ENCODE measurements at regions not wholly inside any gene's neighbourhood (a gene's known extent, or its start where the extent isn't known, plus 50 kb on each side); places are given as distances from the start of the nearest gene placed in this dataset.

DNA sequence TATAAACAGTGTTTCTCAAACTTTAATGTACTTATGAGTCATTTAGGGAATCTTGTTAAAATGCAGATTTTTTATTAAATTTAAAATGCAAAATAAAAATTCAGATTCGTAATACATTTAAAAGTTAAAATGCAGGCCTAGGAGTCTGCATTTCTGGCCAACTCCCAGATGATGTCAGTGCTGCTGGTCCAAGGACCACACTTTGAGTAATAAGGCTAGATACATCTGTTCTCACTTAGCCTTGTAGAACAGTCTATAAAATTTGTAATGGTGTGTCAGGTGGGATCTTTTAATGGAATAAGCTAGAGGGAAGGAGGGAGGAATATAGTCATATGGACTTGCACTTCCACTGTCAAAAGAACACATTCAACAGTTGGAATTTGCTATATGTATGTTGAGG lies 295.6 kb upstream of the BMP2 start:
- FAIRE-seq (no peak), DNase-seq (ENCODE audit: insufficient read length, low spot score) (no peak)
- TF ChIP-seq POU2F2 (IDR thresholded peaks at IDR 0.05; ENCODE audit: low read depth, low read length) (no peak), TAF1 (IDR thresholded peaks at IDR 0.05; ENCODE audit: low read depth, low read length) (no peak), SPI1 (IDR thresholded peaks at IDR 0.05; ENCODE audit: low read depth, low read length) (no peak), POLR2AphosphoS5 (IDR thresholded peaks at IDR 0.05; ENCODE audit: low read depth, low read length) (no peak), PAX5 (IDR thresholded peaks at IDR 0.05; ENCODE audit: insufficient read depth, low read length, severe bottlenecking) (no peak), POLR2A (IDR thresholded peaks at IDR 0.05; ENCODE audit: low read depth, low read length) (no peak)

DNA sequence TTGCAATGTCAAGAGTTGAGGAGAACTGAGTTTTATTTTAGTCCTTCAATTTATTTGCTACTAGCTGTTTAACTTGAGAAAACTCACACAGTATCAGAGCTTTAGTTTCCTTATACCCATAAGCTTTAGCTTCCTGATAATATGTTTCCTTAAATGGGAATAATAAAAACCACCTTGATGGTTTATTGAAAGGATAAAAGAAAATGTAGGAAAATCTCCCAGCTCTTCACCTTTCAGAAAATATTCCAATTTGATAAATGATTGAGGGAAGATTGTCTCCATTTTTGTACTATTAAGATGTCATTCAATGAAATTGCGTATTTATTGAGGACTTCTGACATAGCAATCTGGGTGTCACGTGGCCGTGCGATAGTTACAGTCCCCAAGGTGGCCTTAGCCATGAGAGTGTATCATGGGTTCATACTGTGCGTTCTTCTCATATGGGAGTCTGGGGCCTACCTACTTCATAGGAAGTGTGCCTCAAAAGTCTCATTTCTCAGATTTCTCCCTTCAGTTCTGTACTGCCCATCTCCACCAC lies 296.3 kb upstream of the BMP2 start:
- TF ChIP-seq PAX5 (IDR thresholded peaks at IDR 0.05; ENCODE audit: insufficient read depth, low read length, severe bottlenecking) (no peak), TAF1 (IDR thresholded peaks at IDR 0.05; ENCODE audit: low read depth, low read length) (no peak), POLR2A (IDR thresholded peaks at IDR 0.05; ENCODE audit: low read depth, low read length) (no peak), SPI1 (IDR thresholded peaks at IDR 0.05; ENCODE audit: low read depth, low read length) (no peak), POU2F2 (IDR thresholded peaks at IDR 0.05; ENCODE audit: low read depth, low read length) (no peak), POLR2AphosphoS5 (IDR thresholded peaks at IDR 0.05; ENCODE audit: low read depth, low read length) (no peak)
- FAIRE-seq: no peak
- DNase-seq (ENCODE audit: insufficient read length, low spot score): no peak

DNA sequence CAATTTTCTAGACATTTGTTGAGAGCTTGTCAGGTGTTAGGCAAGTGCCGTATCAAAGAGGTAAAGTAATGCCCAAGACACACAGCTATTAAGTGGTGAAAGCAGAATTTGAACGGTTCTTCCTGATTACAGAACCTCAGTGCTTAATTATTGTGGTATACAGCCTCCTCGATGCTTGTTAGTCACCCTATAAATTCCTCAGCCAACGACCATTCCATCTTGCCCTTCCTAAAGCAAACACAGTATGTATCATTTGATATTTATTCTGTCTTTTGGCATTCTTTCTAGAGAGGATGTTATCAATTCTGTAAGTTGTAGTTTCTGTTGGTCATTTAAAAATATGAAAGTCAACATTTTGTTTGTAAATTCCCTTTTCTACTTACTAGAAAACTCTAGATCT lies 297.8 kb upstream of the BMP2 start:
- DNase-seq (ENCODE audit: insufficient read length, low spot score) (no peak), FAIRE-seq (no peak)
- no peak for TF ChIP-seq SPI1 (IDR thresholded peaks at IDR 0.05; ENCODE audit: low read depth, low read length)
- no peak for TF ChIP-seq POLR2A (IDR thresholded peaks at IDR 0.05; ENCODE audit: low read depth, low read length)

DNA sequence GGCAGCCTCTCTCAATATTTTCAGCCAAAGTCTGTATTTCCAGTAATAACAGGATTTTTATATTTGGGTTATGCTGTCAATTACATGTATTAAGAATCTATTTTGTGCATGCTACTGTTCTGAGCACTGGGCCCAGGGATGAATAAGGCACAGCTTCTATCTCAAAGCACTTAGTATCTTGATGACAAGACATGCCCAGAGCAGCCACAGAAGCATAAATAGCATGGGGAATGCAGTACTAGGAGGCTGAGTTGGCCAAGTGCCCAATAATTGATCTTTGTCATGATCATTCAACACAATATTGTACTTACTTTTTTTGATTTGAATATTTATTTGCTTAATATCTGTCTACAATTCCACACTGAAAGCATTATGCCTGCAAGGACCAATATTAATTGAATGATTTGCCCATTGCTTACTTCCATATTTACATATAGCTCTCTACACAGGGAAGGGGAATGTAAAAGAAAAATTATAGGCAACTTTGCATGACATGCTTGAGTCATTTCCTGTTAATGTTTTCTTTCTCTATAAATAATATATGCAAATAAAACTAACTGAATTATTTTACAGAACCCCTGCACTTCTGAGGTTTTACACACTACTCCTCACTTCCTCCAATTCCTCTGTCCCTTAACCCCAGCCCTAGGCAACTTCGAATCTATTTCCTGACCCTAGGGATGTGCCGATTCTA lies 298.9 kb upstream of the BMP2 start:
- DNase-seq (ENCODE audit: insufficient read length, low spot score) (no peak), FAIRE-seq (no peak)
- TF ChIP-seq POU2F2 (IDR thresholded peaks at IDR 0.05; ENCODE audit: low read depth, low read length) (no peak), SPI1 (IDR thresholded peaks at IDR 0.05; ENCODE audit: low read depth, low read length) (no peak), PAX5 (IDR thresholded peaks at IDR 0.05; ENCODE audit: insufficient read depth, low read length, severe bottlenecking) (no peak), POLR2A (IDR thresholded peaks at IDR 0.05; ENCODE audit: low read depth, low read length) (no peak), POLR2AphosphoS5 (IDR thresholded peaks at IDR 0.05; ENCODE audit: low read depth, low read length) (no peak), TAF1 (IDR thresholded peaks at IDR 0.05; ENCODE audit: low read depth, low read length) (no peak)

DNA sequence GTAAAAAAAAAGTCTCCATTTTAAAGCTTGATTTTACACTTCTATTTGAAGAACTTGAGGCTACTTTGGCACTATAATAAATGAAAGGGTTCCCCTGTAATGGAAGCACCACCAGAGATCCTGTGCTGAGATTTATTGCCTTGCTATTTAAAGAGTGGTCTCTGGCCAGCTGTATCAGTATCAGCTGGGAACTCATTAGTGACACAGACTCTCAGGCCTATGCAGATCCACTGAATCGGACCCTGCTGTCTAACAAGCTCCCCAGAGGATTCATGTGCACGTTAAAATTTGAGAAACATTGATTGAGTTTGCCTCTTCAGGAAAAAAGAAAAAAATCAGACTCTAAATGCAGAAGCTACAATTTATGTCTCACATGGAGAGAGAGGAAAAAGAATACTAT lies 299.9 kb upstream of the BMP2 start:
- no peak for DNase-seq (ENCODE audit: insufficient read length, low spot score)
- TF ChIP-seq SPI1 (IDR thresholded peaks at IDR 0.05; ENCODE audit: low read depth, low read length): no peak
- no peak for TF ChIP-seq PAX5 (IDR thresholded peaks at IDR 0.05; ENCODE audit: insufficient read depth, low read length, severe bottlenecking)
- no peak for TF ChIP-seq POLR2A (IDR thresholded peaks at IDR 0.05; ENCODE audit: low read depth, low read length)
- TF ChIP-seq TAF1 (IDR thresholded peaks at IDR 0.05; ENCODE audit: low read depth, low read length): no peak
- TF ChIP-seq POLR2AphosphoS5 (IDR thresholded peaks at IDR 0.05; ENCODE audit: low read depth, low read length): no peak
- TF ChIP-seq POU2F2 (IDR thresholded peaks at IDR 0.05; ENCODE audit: low read depth, low read length): no peak
- FAIRE-seq: no peak

DNA sequence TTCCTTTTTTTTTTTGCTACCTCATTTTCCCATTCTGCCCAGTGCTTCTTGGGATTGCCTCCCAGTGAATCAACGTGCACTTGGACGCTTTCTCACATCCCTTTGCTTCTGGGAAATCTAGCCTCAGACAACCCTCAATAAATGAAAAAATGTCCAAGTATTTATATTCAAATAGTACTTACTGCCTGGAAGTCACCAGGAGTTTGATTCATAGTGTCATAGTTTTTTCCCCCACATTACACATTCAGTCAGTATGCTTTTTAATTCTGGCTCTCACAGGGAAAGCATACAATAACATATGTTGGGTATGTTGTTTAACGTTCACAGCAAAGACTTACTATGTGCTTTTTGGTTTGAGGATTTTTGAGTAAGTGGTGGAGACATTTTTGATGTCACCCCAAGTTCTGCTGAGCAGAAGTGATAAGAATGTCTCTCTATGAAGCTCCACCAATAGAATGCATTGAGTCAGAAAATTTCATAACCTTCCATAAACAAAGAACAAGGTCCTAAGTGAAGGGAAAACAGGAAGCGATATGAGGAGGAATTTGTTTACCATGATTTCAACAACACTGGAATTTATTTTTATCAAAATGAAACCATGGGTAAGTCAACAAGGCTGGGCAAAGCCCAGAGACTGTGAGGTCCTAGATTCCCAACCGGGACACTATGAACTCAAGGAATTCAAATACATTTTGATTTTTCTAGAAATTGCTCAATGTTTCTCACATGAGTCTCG lies 301.2 kb upstream of the BMP2 start:
- DNase-seq (ENCODE audit: insufficient read length, low spot score): no peak
- no peak for FAIRE-seq
- TF ChIP-seq TAF1 (IDR thresholded peaks at IDR 0.05; ENCODE audit: low read depth, low read length) (no peak), PAX5 (IDR thresholded peaks at IDR 0.05; ENCODE audit: insufficient read depth, low read length, severe bottlenecking) (no peak), POLR2A (IDR thresholded peaks at IDR 0.05; ENCODE audit: low read depth, low read length) (no peak), SPI1 (IDR thresholded peaks at IDR 0.05; ENCODE audit: low read depth, low read length) (no peak), POU2F2 (IDR thresholded peaks at IDR 0.05; ENCODE audit: low read depth, low read length) (no peak), POLR2AphosphoS5 (IDR thresholded peaks at IDR 0.05; ENCODE audit: low read depth, low read length) (no peak)

DNA sequence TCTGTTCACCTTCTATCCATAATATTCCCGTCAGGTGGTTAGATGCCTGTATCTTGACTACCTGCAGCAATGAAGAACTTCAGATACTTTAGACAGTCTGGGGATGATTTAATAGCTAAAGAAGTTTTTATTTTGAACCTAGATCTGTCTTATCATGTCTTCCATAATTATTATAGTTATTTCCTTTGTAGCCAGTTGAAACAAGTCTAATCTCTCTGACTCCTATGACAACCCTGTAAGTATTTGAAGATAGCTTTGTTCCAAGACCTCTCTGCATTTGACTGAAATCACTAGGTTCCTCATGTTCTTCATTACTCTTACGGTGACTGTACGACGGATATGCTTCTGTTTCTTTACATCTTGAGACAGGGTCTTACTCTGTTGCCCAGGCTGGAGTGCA lies 316.6 kb upstream of the BMP2 start:
- DNase-seq (ENCODE audit: insufficient read length, low spot score) (no peak), FAIRE-seq (no peak)
- TF ChIP-seq SPI1 (IDR thresholded peaks at IDR 0.05; ENCODE audit: low read depth, low read length) (no peak), POLR2AphosphoS5 (IDR thresholded peaks at IDR 0.05; ENCODE audit: low read depth, low read length) (no peak), POU2F2 (IDR thresholded peaks at IDR 0.05; ENCODE audit: low read depth, low read length) (no peak), PAX5 (IDR thresholded peaks at IDR 0.05; ENCODE audit: insufficient read depth, low read length, severe bottlenecking) (no peak), TAF1 (IDR thresholded peaks at IDR 0.05; ENCODE audit: low read depth, low read length) (no peak), POLR2A (IDR thresholded peaks at IDR 0.05; ENCODE audit: low read depth, low read length) (no peak)

DNA sequence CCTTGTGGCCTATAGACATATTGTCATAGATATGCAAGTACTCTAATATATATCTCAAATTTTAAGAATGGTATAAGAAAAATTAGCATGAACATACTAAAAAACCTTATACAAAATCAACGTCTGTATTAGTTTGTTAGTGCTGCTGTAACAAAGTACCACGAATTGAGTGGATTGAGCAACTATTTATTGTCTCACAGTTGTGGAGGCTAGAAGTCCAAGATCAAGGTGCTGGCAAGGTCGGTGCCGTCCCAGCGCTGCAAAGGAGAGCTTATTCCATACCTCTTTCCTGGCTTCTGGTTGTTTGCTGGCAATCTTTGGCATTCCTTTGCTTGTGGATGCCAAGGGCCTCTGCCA lies 317.6 kb upstream of the FERMT1 start:
- no peak for FAIRE-seq
- DNase-seq (ENCODE audit: insufficient read length, low spot score): no peak
- TF ChIP-seq TAF1 (IDR thresholded peaks at IDR 0.05; ENCODE audit: low read depth, low read length) (no peak), PAX5 (IDR thresholded peaks at IDR 0.05; ENCODE audit: insufficient read depth, low read length, severe bottlenecking) (no peak), POU2F2 (IDR thresholded peaks at IDR 0.05; ENCODE audit: low read depth, low read length) (no peak), POLR2A (IDR thresholded peaks at IDR 0.05; ENCODE audit: low read depth, low read length) (no peak), POLR2AphosphoS5 (IDR thresholded peaks at IDR 0.05; ENCODE audit: low read depth, low read length) (no peak), SPI1 (IDR thresholded peaks at IDR 0.05; ENCODE audit: low read depth, low read length) (no peak)

DNA sequence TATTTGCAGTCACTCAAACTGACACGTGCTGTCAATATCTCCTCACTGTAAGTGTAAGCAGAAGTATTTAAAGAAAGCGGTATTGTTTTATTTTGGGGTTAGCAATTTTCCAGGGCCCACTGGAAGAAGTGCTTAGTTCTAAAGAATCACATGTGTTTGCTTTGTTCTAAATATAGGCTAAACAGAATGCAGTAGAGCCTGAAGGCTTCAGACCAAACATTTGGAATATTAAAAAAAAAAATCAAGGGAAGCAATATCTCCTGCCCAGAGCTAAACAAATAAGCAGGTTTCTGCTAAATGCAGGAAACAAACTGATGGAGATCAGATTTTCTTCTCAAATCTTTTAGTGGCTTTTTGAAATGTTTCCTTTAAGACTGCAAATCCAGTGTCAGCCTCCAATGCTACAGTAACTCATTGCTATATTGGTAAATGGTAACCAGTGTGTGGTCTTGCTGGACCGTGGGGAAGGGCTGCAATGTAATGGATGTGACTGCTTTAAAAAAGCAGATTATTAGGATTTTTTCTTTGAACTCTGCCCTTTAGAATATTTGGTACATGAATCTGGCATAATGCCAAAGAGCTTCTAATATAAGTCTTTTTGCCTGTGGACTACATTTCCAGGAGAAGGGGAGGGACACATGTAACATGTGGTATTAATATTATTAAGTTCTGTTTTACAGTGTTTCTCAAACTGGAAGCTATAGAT lies 317.1 kb upstream of the FERMT1 start:
- no peak for DNase-seq (ENCODE audit: insufficient read length, low spot score)
- no peak for FAIRE-seq

More for the DNA sequence above, 317.1 kb upstream of the FERMT1 start:
- no peak for TF ChIP-seq POLR2AphosphoS5 (IDR thresholded peaks at IDR 0.05; ENCODE audit: low read depth, low read length)
- no peak for TF ChIP-seq POLR2A (IDR thresholded peaks at IDR 0.05; ENCODE audit: low read depth, low read length)
- no peak for TF ChIP-seq PAX5 (IDR thresholded peaks at IDR 0.05; ENCODE audit: insufficient read depth, low read length, severe bottlenecking)
- no peak for TF ChIP-seq POU2F2 (IDR thresholded peaks at IDR 0.05; ENCODE audit: low read depth, low read length)
- TF ChIP-seq SPI1 (IDR thresholded peaks at IDR 0.05; ENCODE audit: low read depth, low read length): no peak
- TF ChIP-seq TAF1 (IDR thresholded peaks at IDR 0.05; ENCODE audit: low read depth, low read length): no peak

Measured in GM12891 (cell line).